ENCODE measurements at regions not wholly inside any gene's neighbourhood (a gene's known extent, or its start where the extent isn't known, plus 50 kb on each side); places are given as distances from the start of the nearest gene placed in this dataset.
"Not testable (repeated sequence)": the region's sequence is repeated elsewhere in the genome, so short reads cannot be mapped to it uniquely, and the experiment has no call there.

- no peak for DNase-seq (ENCODE audit: low spot score)
Measured at GRCh38 chr5:166195981-166196380, 2095.5 kb upstream of the WWC1 start.

- no peak for DNase-seq (ENCODE audit: low spot score)
Measured at GRCh38 chr5:166200532-166200931, 2090.9 kb upstream of the WWC1 start.

- no peak for DNase-seq (ENCODE audit: low spot score)
Measured at GRCh38 chr5:166211640-166212039, 2079.8 kb upstream of the WWC1 start.

GRCh38 chr5:166236327-166236726 lies 2055.1 kb upstream of the WWC1 start:
- no peak for DNase-seq (ENCODE audit: low spot score)

- DNase-seq (ENCODE audit: low spot score): no peak
Measured at GRCh38 chr5:166240705-166241104, 2050.7 kb upstream of the WWC1 start.

GRCh38 chr5:166245556-166245955 lies 2045.9 kb upstream of the WWC1 start:
- no peak for DNase-seq (ENCODE audit: low spot score)

GRCh38 chr5:166251786-166252185 lies 2039.7 kb upstream of the WWC1 start:
- DNase-seq (ENCODE audit: low spot score): no peak

- DNase-seq (ENCODE audit: low spot score): no peak
Measured at GRCh38 chr5:166257661-166258060, 2033.8 kb upstream of the WWC1 start.

- no peak for DNase-seq (ENCODE audit: low spot score)
Measured at GRCh38 chr5:166262395-166262794, 2029.0 kb upstream of the WWC1 start.

- DNase-seq (ENCODE audit: low spot score): no peak
Measured at GRCh38 chr5:166267907-166268306, 2023.5 kb upstream of the WWC1 start.

- DNase-seq (ENCODE audit: low spot score): no peak
Measured at GRCh38 chr5:166270712-166271111, 2020.7 kb upstream of the WWC1 start.

- peak; percentile 45 for DNase-seq (ENCODE audit: low spot score)
Measured at GRCh38 chr5:166276006-166276405, 2015.4 kb upstream of the WWC1 start.

GRCh38 chr5:166279828-166280227 lies 2011.6 kb upstream of the WWC1 start:
- no peak for DNase-seq (ENCODE audit: low spot score)

- DNase-seq (ENCODE audit: low spot score): no peak
Measured at GRCh38 chr5:166281433-166281832, 2010.0 kb upstream of the WWC1 start.

- no peak for DNase-seq (ENCODE audit: low spot score)
Measured at GRCh38 chr5:166282939-166283338, 2008.5 kb upstream of the WWC1 start.

- DNase-seq (ENCODE audit: low spot score): no peak
Measured at GRCh38 chr5:166285361-166285760, 2006.1 kb upstream of the WWC1 start.

- DNase-seq (ENCODE audit: low spot score): no peak
Measured at GRCh38 chr5:166286832-166287231, 2004.6 kb upstream of the WWC1 start.

- DNase-seq (ENCODE audit: low spot score): no peak
Measured at GRCh38 chr5:166287866-166288265, 2003.6 kb upstream of the WWC1 start.

- not testable (repeated sequence) for DNase-seq (ENCODE audit: low spot score)
Measured at GRCh38 chr5:166291800-166292199, 1999.6 kb upstream of the WWC1 start.

- DNase-seq (ENCODE audit: low spot score): no peak
Measured at GRCh38 chr5:166293892-166294291, 1997.6 kb upstream of the WWC1 start.

- no peak for DNase-seq (ENCODE audit: low spot score)
Measured at GRCh38 chr5:166302166-166302565, 1989.3 kb upstream of the WWC1 start.

- no peak for DNase-seq (ENCODE audit: low spot score)
Measured at GRCh38 chr5:166317425-166317824, 1974.0 kb upstream of the WWC1 start.

GRCh38 chr5:166320920-166321480 lies 1970.4 kb upstream of the WWC1 start:
- DNase-seq (ENCODE audit: low spot score): no peak

GRCh38 chr5:166324372-166324771 lies 1967.1 kb upstream of the WWC1 start:
- DNase-seq (ENCODE audit: low spot score): no peak

All from COLO829 (cell line).